TTC549 (cell line): ENCODE measurements at regions not wholly inside any gene's neighbourhood (a gene's known extent, or its start where the extent isn't known, plus 50 kb on each side); places are given as distances from the start of the nearest gene placed in this dataset.

Source experiments
- FAIRE-seq: peaks from 2 replicates; lab custom pipeline; 2012; peaks lifted over from hg19 to GRCh38; lab: Jason Lieb, UNC

DNA sequence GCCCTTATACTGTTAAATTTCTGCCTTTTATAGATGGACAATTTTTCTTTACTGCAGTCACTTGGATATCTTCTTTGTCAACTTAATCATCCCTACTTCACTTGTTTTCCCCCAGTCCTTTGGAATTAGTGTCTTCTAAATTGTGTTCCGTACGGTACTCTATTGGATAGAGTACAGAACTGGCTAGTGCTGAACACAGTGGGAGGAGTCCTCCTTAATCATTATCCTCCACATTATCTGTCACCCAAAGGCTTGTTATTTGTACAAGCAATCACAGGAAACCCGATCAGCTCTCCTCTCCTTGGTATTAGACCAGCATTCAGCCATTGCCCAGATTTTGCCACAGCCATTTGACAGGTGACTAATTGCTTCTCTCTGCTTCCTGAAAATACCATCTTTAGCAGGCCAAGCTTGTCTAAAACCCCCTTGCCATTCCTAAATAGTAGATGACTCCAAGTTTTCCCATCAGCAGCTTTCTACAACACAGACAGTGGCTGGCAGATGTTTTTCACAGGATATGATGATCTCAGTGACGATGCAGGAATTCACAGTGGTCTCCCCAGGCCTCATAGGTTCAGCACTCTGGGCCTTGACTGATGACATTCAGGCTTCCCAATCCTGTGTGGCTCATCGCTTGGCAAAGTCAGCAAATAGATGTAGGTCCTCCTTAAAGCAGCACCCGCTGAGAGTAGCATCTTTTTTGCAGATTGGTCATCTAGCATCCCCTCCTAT is 216.0 kb upstream of the RGS6 start:
- FAIRE-seq: no peak

DNA sequence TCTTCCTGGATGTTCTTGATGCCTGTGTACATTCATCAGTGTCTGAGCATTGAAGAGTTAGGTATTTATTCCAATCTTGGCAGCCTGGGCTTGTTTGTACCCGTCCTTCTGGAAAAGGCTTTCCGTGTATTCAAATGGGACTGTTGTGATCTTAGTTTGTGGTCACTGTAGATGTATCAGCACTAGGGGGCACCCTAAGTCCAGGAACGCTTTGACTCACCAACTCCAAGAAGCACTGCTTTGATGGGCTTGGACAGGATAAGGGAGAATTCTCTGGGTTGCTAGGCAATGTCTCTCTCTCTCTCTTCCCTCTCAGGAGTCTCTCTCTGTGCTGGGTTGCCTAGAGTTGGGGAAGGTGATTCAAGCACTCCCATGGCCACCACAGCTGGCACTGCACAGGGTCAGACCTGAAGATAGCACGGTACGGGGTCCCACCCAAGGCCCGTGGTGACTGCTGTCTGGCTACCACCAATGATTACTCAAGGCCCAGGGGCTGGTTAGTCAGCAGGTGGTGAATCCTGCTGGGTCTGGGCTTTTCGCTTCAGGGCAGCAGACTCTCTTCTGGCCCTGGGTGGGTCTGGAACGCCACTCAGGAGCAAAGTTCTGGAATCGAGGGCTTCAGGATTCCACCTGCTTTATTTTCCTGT is 211.1 kb upstream of the RGS6 start:
- FAIRE-seq: no peak

- no peak for FAIRE-seq
Measured at GRCh38 chr14:71721791-71722190, 210.4 kb upstream of the RGS6 start.

DNA sequence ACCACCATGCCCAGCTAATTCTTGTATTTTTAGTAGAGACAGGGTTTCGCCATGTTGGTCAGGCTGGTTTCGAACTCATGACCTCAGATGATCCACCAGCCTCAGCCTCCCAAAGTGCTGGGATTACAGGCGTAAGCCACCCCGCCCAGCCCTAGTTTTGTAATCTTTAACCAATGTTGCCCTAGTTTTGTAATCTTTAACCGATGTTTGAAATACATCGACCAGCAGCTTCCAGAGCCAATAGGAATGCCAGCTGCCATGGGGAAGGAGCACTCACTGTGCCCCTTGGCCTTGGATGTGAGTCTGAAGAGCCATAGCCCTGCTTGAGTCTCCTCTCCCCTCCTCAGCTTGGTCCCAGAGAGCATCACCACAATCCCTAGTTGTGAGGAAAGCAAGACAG is 209.3 kb upstream of the RGS6 start:
- no peak for FAIRE-seq

DNA sequence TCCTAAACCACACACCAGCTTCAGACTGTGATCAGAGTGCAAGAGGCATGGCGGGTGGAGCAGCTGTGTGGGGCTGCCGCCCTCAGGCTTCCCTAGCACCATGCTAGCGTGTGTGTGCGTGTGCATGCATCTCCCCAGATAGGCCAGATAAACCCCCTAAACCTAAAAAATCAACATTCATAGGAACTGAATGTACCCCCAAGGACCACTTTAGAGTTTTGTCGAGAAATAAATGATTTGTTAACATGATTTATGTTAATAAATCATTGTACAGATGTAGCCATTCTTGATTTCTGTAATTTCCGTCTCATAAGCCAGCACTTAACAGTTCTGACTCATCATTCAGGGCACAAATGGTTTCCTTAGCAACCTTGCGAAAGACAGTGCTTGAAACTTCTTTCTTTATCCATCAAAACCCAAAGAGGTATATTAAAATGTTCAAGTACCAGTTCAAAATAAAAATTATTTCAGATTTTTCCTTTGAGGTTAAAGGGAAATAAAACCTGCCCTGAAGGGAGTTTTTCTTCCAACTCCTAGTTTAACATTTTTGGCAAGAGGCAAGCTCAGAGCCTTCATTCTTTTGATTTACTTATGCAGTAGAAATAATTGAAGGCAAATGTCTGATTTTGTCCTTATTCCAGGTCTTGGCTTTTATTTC is 206.2 kb upstream of the RGS6 start:
- FAIRE-seq: no peak

- FAIRE-seq: no peak
Measured at GRCh38 chr14:71726580-71727021, 205.6 kb upstream of the RGS6 start.

- no peak for FAIRE-seq
Measured at GRCh38 chr14:71728386-71728785, 203.8 kb upstream of the RGS6 start.

- no peak for FAIRE-seq
Measured at GRCh38 chr14:71729596-71729995, 202.6 kb upstream of the RGS6 start.

DNA sequence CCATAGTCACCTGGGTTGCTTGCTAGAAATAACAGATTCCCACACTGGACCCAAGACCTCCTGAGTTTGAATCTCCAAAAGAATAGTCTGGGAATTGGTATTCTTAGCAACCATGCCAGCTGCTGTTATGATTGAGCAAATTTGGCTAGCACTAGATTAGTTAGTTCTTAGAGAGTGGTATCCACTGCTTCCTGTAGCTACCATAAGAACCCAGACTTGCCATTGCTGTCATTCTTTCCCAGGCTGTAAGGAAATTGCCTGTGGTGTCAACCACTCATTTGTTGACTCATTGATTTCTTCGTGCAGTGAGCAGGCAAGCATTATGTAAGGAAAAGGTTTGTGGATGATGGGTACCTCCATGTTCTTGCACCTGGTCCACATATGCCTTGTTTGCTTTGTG is 201.8 kb upstream of the RGS6 start:
- no peak for FAIRE-seq

DNA sequence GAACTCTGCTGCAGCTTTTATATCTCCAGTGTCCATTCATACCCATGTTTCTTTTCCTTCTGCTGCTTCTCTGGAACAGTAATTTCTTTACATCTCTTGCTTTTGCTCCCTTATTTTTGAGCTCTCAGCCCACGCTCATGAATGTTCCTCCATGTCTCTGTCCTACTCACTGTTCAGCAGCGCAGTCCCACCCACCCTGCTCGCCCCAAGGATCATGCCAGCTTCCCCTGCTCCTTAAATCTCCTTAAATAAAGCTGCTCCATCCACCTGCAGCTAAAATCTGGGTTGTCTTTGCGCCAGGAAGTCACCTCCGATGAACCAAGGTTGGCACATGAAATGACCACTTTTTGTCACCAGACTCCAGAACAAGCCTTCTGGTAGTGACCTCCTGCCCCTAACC is 201.1 kb upstream of the RGS6 start:
- FAIRE-seq: no peak

- FAIRE-seq: no peak
Measured at GRCh38 chr14:71733210-71733883, 198.9 kb upstream of the RGS6 start.

- FAIRE-seq: no peak
Measured at GRCh38 chr14:71734076-71734475, 198.2 kb upstream of the RGS6 start.

GRCh38 chr14:71734885-71735284 is 197.3 kb upstream of the RGS6 start:
- no peak for FAIRE-seq

DNA sequence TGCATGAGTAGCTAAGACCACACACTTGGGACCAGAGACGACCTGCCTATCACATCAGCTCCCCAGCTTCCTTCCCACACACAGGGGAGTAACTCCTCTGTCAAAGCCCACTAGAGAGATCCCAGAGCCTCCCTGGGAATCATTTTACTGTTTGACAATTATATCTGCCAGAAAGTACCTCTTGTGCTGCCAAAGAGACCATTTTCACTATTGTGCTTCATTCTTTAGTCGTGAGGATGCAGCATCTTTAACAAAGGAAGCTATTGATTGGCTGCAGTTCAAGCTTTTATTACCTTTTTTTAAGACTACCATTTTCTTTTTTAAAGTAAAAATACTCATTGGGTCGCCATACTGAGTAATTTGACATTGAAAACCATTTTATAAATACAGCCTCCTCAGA is 194.5 kb upstream of the RGS6 start:
- FAIRE-seq: no peak

GRCh38 chr14:71739273-71739990 is 192.8 kb upstream of the RGS6 start:
- FAIRE-seq: no peak

DNA sequence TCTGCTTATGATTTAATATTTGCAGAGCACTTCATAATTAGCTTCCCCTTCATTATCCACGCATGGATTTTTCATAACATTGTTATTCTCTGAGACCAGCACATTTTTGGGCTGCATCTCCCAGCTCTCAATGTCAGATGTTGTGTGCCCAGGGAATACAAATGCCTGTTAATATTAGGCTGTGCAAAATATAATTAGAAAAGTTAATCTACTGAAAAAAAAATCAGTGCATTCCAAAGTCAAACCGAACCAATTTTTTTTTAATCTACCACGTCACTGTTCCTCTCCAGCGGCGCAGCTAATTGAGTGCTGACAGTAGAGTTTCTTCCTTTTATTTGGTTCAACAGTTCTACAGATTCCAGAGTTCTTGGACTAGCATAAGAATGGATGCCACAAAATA is 191.0 kb upstream of the RGS6 start:
- no peak for FAIRE-seq

DNA sequence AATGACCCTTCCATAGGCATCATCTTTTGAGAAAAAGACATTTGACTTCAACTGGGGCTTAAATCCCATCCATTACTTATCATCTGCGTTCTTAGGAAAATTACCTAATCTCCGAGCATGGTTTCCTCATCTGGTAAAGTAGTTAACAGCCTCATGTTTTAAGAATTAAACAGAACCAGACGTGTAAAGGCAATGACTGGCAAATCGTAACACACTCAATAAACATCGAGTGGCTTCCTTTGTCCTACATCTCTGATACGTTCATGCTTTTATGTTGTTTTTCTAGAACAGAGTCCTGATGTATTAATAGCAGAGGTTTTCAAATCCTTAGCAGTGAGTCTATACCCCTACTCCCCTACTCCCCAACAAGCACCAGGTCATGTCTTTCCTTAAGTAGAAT is 189.7 kb upstream of the RGS6 start:
- FAIRE-seq: no peak

DNA sequence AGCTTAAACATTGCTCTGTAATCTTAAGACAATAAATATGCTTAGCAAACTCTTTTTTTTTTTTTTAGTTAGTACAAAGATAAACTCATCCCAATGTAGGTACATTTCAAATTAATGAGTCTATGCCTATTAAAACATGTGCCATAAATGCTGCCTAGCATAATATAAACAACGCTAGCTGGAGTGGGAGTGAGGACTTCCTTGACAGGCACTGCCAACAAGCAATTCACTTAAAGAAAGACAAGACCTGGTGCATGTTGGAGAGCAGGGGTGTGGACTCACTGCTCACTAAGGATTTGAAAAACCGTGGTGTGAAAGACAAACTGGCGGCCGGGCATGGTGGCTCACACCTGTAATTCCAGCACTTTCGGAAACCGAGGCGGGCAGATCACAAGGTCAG is 187.2 kb upstream of the RGS6 start:
- FAIRE-seq: no peak

DNA sequence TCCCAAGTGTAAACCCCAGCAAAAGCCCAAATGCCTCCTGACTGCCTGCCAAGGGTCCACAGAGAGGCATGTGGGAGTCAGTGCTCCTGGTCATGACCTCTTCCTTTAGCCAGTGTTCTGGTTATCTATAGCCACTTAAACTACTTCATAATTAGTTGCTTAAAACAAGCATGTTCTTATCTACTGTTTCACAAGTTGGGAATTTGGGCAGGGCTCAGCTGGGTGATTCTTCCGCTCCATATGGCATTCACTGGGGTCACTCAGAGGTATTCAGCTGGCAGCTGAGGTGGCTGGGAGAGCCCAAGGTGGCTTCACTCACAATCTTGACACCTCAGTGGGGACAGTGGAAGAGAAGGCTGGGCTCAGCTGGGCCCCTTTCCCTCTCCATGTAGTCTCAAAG is 184.0 kb upstream of the RGS6 start:
- FAIRE-seq: no peak

DNA sequence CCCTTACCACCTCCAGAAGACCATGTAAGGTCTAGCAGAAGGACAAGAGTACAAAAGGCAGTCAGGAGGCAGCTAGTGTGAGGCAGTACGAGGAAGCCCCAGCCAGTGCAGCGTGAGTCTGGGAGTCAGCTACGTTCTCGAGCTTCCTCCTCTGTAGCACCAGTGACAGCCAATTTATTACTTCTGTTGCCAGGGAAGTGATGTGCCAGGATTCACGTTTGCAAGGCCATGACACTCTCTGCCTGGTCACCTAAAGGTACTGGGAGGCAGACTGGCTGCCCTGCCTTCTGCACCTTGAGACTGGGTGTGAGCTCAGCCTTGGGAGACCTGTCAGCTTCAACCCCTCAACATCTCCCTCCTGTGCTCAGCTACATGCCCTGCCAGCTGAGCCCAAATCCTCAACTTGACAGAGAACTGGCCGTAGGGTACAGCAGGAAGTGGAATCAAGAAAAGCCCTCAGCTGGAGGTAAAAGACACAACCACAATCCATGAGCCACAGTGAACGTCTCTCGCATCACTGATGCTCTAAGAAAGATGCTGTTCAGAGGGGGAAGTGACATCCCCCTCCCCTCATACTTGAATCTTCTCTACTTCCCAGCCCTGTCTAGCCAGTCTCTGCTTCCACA is 182.5 kb upstream of the RGS6 start:
- FAIRE-seq: no peak

GRCh38 chr14:71751264-71751663 is 181.0 kb upstream of the RGS6 start:
- FAIRE-seq: no peak
